ENCODE measurements at regions not wholly inside any gene's neighbourhood (a gene's known extent, or its start where the extent isn't known, plus 50 kb on each side); places are given as distances from the start of the nearest gene placed in this dataset.

- no peak for TF ChIP-seq HOXD13 (CRISPR knock-in tag; IDR thresholded peaks at IDR 0.05; ENCODE audit: borderline replicate concordance)
- no peak for TF ChIP-seq REST (tag by site-specific recombination; IDR thresholded peaks at IDR 0.05)
Measured at GRCh38 chr22:48556751-48557150, 1270.9 kb downstream of the BRD1 start.
